GM12873 (cell line): ENCODE measurements at regions not wholly inside any gene's neighbourhood (a gene's known extent, or its start where the extent isn't known, plus 50 kb on each side); places are given as distances from the start of the nearest gene placed in this dataset.

Experiments
- TF ChIP-seq, protein P1 (sequence below): IDR thresholded peaks from 2 replicates; pipeline ENCODE4 v1.5.1; 2012; ENCODE audit warnings: low read depth, mild to moderate bottlenecking, moderate library complexity, low read length, control low read depth; ENCODE audit not compliant: insufficient read depth; ENCODE audit errors: missing control alignments

DNA sequence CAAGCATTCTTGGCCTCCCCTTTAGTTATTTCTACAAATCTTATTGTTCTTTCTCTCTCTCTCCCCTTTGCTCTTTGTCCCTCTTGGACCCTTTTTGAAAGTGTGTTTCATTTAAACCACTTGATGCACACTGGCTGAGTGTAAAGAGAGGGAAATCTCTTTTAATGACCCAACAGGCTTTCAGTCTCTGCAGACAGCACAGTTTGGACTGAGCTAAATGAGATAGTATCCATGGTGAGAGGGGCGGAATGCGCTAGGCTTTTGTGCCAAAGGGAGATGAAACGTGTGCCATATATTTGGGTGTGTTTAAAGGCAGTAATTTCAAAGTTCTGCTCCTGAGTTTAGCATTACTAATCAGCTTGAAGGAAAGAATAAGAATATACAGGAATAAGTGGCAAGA is 184.9 kb downstream of the PCSK1 start:
- TF ChIP-seq, protein P1, sequence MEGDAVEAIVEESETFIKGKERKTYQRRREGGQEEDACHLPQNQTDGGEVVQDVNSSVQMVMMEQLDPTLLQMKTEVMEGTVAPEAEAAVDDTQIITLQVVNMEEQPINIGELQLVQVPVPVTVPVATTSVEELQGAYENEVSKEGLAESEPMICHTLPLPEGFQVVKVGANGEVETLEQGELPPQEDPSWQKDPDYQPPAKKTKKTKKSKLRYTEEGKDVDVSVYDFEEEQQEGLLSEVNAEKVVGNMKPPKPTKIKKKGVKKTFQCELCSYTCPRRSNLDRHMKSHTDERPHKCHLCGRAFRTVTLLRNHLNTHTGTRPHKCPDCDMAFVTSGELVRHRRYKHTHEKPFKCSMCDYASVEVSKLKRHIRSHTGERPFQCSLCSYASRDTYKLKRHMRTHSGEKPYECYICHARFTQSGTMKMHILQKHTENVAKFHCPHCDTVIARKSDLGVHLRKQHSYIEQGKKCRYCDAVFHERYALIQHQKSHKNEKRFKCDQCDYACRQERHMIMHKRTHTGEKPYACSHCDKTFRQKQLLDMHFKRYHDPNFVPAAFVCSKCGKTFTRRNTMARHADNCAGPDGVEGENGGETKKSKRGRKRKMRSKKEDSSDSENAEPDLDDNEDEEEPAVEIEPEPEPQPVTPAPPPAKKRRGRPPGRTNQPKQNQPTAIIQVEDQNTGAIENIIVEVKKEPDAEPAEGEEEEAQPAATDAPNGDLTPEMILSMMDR: no peak

DNA sequence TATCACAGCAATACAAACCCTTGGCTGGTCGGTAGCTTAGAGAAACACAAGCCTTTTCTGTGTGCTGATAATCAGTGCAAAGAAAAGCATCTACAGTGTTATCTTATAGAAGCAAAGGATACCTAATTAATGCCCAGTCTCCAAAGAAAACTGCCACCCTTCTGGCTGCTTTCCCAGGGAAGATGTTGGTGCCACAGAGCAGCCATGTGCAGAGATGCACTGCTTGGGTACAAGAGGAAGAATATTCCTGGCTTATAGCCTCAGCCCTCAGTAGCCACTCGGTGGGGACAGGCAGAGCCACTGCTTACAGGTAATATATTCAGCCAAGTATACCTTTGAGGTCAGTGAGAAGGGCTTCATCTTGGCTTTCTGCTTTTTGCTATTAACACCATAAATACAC is 185.3 kb downstream of the PCSK1 start:
- TF ChIP-seq, protein P1: no peak

DNA sequence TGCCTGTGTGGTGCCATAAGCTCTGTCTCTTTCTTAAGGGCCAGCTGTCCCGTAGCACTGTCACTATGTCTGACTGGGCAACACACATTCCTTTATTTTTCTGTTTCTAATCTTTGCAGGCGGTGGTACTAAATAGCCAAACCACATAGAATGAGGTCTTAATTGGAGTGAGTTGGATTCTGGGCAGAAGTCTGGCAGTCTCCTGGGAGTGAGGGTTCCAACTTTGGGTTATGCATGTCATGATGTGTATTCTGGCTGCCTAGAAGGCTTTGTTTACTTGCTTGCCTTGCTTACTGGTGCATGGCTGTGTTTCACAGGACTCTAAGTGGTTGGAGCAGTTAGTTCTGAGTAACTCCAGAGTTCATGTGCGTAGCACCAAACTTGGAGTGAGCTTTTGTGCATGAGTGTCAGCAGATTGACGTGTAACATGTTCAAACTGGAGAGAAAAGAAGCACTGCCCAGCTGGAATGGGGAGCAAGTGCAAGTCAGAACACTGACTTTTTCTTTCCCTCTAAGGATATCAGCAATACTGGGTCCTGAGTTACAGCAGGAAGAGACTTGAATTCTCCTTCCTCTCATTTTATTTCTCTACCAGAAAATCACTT is 185.8 kb downstream of the PCSK1 start:
- TF ChIP-seq, protein P1: no peak

DNA sequence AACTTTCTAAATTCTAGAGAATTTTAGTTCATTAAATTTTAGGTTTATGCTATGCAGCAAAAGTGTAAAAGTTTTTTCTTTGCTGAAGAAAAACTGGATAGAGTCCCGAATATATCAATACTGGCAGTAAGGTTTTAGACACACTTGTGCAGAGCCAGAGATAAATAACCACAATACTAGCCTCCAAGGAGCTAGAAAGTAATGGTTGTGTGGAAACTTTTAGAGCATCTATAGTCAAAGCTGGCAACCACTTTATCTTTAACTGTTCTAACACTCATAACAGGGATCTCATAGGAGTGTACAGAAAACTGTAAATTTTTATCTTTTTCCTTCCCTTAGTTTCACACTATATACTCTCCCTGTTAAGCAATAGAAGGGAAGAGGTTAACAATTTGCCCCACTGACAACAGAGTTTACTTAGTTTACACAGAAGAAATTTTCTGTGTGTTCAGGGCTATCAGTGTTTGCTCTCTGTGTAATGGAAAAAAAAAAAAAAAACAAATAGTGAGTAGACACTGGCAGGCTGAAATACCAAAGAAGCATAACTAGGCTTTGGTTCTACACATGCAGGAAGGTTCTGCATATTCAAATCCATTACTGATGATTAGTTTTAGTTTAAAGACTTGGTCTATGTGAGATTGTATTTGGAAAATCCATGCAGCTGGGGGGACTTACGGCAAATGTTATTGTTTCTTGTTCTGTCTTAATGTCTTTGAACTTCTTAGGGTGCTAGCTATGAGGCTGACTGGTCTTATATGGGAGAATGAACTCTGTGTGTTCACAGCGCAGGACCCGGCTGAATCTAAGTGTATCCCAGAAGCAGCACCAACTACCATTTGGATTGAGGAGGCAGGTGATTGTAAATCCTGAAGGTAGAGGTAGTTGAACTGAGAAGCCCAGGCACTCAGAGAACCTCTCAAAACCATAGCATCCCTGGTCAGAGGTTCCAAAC is 187.6 kb downstream of the PCSK1 start:
- TF ChIP-seq, protein P1: no peak

DNA sequence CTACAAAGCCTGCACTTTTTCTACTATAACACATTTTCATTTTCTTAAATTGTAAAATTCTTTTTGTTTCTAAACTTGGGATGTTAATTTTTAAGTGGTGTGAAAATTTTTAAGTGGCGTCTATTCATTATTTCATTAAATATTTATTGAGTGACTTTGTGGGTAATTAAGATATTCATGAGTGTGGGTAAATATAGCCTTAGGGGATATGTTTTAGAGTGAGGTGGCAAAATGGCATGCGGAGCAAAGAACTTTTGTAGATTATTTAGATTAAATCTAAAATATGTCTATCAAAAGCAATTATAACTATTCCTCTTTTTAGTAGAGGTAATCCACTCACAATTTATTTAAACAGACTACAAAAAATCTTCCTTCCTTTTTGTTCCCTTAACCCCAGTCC is 188.4 kb downstream of the PCSK1 start:
- TF ChIP-seq, protein P1: no peak

DNA sequence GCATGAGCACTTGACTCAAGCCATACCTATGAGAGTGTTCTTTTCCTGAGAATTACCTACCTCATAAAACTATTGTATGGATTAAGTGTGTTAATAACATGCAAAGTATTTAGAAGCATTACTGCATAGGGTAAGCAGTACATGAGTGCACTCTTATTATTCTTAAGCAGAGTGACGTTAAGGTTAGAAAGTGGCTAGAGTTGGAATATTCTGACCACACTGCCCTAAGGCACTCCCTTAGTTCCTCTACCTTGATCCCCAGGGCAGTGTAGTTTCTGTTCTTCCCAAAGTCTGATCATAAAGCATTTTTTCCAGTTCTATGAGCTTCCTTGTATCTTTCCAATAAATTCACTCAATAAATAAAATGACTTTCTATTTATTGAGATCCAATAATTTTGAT is 189.2 kb downstream of the PCSK1 start:
- TF ChIP-seq, protein P1: no peak

DNA sequence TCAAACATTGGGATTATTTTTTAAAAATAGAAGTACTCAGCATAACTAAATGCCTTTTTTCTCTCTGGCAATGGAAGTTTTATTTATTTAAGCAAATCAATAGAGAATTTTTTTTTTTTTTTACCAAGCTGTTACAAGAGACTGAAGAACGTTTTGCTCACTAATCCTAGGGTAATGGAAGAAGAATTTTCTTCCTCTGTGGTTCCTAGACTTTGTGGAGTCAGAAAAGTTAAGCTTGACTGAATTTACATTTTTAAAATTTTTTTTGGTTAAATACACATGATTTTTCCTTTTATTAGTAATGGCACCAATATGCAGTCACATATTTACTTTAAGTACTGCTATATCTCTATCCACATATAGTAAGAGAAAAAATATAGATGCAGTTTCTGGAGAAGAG is 189.8 kb downstream of the PCSK1 start:
- TF ChIP-seq, protein P1: no peak
